ENCODE measurements at regions not wholly inside any gene's neighbourhood (a gene's known extent, or its start where the extent isn't known, plus 50 kb on each side); places are given as distances from the start of the nearest gene placed in this dataset.

- no peak for TF ChIP-seq CTCF (IDR thresholded peaks at IDR 0.05)
- TF ChIP-seq POLR2A (IDR thresholded peaks at IDR 0.05): no peak
- TF ChIP-seq EP300 (IDR thresholded peaks at IDR 0.05): no peak
- TF ChIP-seq POLR2AphosphoS5 (IDR thresholded peaks at IDR 0.05): no peak
Observed at GRCh38 chrX:21047034-21047455, 327.2 kb upstream of the CNKSR2 start.

Data from gastroesophageal sphincter (tissue), 3 donors.